HG03565 (cell line): ENCODE measurements at regions not wholly inside any gene's neighbourhood (a gene's known extent, or its start where the extent isn't known, plus 50 kb on each side); places are given as distances from the start of the nearest gene placed in this dataset.

ENCODE experiments used
- ATAC-seq: cut with Tn5 transposase; IDR thresholded peaks from one replicate; pipeline ENCODE4 v1.9.1; 2021; ENCODE audit warnings: mild to moderate bottlenecking, moderate library complexity; ENCODE audit not compliant: unreplicated experiment

GRCh38 chr9:129403779-129404620 lies 216.9 kb downstream of the C9orf50 start:
- no peak for ATAC-seq

DNA sequence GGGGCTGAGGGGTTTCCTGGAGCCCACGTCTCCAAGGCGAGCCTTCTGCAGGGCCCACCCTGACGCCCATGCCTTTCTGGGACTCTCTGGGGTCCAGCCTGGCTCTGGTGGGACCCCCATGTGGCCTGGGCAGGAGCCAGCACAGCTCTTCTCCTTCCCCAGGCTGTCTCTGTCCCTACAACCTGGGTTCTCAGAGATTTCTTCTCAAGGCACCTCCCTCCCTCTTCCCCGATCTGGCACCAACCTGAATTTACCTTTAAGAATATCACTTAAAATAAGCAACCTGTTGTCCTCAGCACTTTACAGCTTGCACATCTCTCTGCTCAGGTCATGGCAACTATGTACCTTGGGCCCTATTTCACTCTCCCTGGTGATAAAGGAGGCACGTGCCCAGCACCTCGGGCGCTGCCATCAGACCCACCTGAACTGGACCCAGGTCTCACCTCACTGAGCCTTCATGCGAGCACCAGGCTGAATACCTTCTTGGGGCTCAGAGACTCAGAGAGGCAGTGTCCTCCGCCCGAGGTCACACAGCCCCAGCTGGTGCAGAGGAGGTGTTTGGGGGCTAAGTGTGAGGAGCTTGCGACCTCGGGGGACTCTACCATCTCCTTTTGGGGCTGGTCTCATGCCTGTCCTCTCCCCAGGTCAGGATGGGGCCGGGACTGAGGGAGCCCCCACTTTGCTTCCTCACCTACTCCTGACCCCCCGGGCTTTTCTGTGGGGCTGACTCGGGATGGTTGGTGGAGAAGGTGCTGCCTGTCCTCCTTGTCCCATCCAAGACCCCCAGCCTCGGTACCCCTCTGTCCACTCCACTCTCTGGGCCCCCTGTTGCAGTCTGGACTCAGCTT lies 217.7 kb downstream of the C9orf50 start:
- ATAC-seq, result no peak

DNA sequence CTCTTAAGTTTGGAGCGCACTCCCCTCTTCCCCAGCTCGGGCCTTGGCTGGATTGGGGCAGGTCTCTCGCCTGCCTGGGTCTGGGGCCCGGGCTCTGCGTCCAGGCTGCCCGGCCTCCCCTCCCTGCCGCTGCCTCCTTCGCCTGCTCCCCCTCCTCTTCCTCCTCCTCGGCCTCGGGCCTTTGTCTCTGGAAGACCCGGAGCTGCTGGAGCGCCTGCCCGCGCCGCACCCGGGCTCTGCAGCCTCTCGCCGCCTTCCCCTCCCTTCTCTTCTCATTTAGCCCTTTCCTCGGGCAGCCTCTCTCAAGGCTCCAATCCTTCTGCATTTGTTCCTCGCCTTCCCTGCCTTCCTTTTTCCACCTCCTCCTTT lies 218.5 kb downstream of the C9orf50 start:
- ATAC-seq, result no peak

GRCh38 chr9:129401623-129402370 lies 219.1 kb downstream of the C9orf50 start:
- no peak for ATAC-seq

GRCh38 chr9:129400971-129401622 lies 219.8 kb downstream of the C9orf50 start:
- ATAC-seq, result no peak

DNA sequence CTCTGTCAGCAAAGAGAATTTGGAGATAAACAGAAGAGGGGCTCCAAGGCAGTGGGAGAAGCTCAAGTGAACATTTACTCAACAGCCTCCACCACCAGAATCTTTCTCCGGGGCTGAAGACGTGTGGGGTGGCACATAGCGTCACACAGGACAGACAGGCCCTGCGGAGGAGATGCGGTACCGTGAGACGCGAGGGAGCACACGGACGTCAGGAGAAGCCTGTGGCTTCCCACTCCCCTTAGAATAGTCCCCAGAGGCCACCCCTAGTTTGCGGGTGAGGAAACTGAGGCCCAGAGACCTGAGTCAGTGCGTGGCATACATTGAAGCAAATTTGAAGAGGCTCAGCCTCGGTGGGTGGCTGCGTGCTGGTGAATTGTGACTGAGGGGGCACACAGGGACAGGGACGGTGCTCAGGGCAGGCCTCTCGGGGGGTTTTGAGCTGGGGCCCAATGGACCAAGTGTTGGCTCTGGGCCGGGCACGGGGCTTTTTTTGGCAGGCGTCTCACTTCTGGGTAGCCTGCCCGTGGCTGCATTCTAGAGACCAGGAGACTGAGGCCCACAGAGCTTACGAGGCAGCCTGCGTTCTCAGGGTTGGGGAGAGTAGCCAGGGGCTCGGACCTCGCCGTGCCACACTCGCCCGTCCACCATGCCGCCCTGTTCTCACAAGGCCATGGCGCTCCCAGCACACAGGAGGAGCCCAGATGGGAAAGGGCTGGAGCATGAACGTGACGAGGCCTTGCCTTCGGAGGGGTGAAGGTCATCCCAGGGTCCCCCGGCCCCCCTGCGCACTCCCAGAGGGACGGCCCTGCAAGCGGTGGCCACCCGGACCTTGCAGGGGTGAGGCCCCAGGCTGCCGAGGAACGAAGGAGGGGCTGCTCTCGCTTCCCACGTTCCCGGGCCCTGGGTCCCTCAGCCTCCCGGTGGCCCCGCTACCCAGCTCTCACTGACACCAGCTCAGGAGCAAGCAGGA lies 220.6 kb downstream of the C9orf50 start:
- no peak for ATAC-seq

DNA sequence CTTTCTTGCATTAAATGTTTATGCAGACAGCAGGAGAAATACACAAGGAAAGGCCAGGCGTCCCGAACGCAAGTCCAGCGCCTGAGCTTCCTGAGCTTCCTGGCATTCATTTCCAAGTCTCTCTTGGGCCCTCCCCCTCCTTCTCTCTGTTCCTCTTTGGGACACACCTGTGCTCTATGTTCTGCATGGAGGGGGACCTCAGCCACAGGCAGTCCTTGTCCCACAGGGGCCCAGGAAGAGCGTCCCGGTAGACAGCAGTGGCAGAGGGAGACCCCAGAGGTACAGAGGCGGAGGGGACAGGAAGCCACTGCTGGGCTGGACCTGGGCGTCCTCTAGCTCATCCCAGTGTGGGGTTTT lies 221.3 kb downstream of the C9orf50 start:
- ATAC-seq, result no peak

DNA sequence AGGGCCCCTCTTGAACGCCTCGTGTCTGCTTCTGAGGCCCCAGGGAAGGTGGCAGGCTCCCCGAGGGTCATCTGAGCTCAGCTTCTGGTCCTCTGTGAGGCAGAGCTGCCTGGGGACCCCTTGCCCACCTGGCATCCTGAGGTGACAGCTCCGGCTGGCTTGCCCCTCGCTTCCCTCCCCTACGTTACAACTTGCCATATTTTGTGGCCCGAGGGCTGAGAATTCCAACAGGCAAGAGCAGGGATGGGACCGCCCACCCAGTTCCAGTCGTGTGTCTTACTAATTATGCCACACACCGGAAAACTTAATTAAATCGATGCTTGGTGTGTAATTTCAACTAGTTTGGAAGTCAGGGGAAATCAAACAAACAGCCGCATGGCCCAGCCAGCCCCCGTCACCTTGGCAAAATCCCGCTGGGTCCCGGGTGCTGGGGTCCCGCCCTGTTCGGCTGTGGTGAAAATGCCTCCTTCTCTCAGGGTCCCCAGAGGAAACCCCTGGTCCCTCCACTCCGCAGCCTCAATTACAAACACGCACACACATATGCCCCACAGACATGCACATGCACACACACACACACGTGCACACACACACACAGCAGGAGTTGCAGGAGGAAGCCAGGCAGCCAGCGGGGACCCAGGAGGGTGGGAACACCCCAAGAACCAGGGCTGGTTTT lies 221.0 kb upstream of the IER5L start:
- ATAC-seq, result no peak

DNA sequence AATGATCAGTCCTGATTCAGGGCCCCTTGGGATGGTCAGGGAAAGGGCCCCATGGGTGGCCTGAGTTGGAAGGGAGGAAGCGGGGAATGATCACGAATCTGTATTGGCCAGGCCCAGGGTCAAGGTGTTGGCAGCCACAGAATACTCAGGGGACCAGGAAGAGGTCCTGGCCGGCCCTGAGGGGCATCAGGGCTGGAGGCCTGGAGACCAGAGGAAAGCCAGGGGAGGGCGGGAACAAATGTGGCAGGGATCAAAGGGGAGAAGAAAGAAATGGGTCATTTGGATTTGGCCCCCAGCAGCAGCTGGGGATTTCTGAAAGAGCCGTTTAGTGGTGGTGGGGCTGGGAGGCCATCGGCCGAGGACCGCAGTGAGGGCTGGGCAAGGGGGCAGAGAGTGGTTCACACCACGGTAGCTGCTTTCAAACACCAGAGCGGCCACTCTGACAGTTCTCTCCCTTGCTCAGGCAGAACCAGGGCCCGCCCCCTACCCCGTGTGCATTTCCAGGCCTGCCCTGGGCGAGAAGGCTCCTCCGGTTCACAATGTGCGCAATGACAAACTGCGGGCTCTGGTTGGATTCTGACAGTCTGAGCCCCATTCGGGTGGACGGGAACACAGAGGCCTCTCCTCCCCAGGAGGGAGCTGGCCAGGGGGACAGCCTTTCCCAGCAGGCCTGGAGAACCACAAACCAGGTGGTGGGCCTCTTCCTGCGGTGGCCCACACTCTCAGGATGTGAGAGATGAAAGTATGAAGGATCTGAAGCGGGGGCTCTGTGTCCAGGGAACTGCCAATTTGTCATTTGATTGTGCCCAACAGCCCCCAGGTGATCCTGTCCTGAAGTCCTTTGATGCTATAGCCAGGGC lies 220.3 kb upstream of the IER5L start:
- ATAC-seq, result no peak

- no peak for ATAC-seq
Measured at GRCh38 chr9:129397335-129397734, 219.3 kb upstream of the IER5L start.

- ATAC-seq, result no peak
Measured at GRCh38 chr9:129396365-129396708, 218.3 kb upstream of the IER5L start.

DNA sequence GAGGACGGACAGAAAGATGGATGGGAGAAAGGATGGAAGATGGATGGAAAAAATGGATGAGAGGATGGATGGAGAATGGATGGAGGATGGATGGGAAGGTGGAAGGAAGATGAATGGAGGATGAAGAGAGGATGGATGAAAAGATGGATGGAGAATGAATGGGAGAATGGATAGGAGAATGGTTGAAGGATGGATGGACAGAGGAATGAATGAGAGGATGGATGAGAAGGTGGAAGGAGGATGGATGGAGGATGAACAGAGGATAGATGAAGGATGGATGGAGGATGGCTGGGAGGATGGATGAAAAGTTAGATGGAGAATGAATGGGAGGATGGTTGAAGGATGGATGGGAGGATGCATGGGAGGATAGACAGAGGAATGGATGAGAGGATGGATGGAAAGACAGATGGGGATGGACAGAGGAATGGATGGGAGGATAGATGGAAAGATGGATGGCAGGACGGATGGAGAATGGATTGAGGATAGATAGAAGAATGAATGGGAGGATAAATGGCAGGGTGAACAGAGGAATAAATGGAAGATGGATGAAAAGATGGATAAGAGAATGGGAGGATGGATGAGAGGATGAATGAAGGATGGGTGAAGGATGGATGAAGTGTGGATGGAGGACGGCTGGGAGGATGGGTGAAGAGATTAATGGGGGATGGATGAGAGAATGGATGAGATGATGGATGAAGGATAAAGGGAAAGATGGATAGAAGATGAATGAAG lies 217.7 kb upstream of the IER5L start:
- ATAC-seq, result no peak

DNA sequence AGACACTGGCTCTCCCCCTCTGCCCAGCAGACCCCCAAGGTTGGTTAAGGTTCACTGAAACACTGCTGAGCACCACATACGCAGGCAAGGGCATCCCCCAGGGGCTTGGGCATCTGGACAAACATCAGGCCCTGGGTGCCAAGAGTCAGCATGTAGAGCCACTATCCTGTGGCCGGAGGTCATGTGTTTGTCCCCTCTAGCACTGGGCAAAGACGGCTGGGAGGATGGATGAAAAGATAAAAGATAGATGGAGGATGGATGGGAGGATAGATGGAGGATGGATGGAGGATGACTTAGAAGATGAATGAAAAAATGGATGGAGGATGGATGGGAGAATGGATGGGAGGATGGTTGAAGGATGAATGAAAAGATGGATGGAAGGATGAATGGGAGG lies 216.8 kb upstream of the IER5L start:
- ATAC-seq, result no peak

- ATAC-seq, result no peak
Measured at GRCh38 chr9:129394061-129394885, 216.2 kb upstream of the IER5L start.

DNA sequence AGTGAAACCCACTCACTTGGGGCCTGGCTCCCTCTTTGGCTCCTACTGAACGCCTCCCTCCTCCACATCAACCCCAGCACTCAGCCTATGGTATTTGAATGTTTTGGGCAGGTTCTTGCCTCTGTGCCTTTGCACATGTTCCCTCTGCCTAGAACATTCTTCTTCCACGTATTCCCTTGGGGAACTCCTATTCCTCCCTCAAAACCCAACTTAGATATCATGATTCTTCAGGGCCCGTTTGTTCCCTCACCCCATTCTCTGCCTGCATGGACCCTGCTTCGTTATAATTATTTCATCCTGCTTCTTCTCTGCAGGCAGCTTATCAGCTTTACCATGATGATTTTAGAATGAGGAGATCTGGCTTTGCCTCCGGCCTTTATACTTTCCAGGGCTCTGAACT lies 215.0 kb upstream of the IER5L start:
- ATAC-seq, result no peak

- ATAC-seq, result no peak
Measured at GRCh38 chr9:129392093-129392541, 214.1 kb upstream of the IER5L start.

- no peak for ATAC-seq
Measured at GRCh38 chr9:129391221-129391661, 213.2 kb upstream of the IER5L start.
